GM12892 (cell line): ENCODE measurements at regions not wholly inside any gene's neighbourhood (a gene's known extent, or its start where the extent isn't known, plus 50 kb on each side); places are given as distances from the start of the nearest gene placed in this dataset.

Experiments
- POLR2A ChIP-seq: IDR thresholded peaks from 2 replicates; pipeline ENCODE4 v1.6.1; 2011; ENCODE audit warnings: low read depth, low read length, control low read depth
- POLR2AphosphoS5 ChIP-seq: IDR thresholded peaks from 2 replicates; pipeline ENCODE4 v1.6.1; 2011; ENCODE audit warnings: low read depth, low read length, control low read depth

- TF ChIP-seq POLR2AphosphoS5 (no peak), POLR2A (no peak)
These were observed 98.4 kb upstream of the MBOAT2 start for GRCh38 chr2:9101763-9102425.
